Common myeloid progenitor, CD34-positive (primary cell): ENCODE measurements at regions not wholly inside any gene's neighbourhood (a gene's known extent, or its start where the extent isn't known, plus 50 kb on each side); places are given as distances from the start of the nearest gene placed in this dataset.

Experiments
- CTCF ChIA-PET: fragments of 350-600 bp; sonication (Branson Sonifier 250); formaldehyde crosslinking; loops from one replicate; lab custom pipeline; 2021; ENCODE audit warnings: antibody characterized with exemption; lab: Charles Lee
- POLR2A ChIA-PET: fragments of 350-600 bp; sonication (Branson Sonifier 250); formaldehyde crosslinking; loops from one replicate; lab custom pipeline; 2021; ENCODE audit warnings: antibody characterized with exemption; lab: Charles Lee
- DNase-seq, 3 donors: peaks; one replicate each; pipeline versions ENCODE4 v3.0.0 to v3.0.0-alpha.2; 2013
- H3K27ac ChIP-seq, 2 experiments: 1 replicate in 1 of 2; 2 replicates in 1 of 2; pipeline ENCODE4 v1.7.0; 2013; ENCODE audit warnings: inconsistent platforms in 2 of 2, low read length in 2 of 2, mild to moderate bottlenecking in 2 of 2, low read depth in 1 of 2, moderate library complexity in 1 of 2; ENCODE audit not compliant: severe bottlenecking in 2 of 2, insufficient read depth in 1 of 2, poor library complexity in 1 of 2
- H3K27me3 ChIP-seq, 5 experiments: replicated peaks in 2 of 5; 1 replicate in 3 of 5; 2 replicates in 2 of 5; pipeline versions ENCODE4 v1.6.1 to v1.7.0; 2013; ENCODE audit warnings: low read length in 4 of 5, mild to moderate bottlenecking in 2 of 5, moderate library complexity in 2 of 5, inconsistent platforms in 1 of 5; ENCODE audit not compliant: insufficient read depth in 5 of 5, control insufficient read depth in 4 of 5
- H3K36me3 ChIP-seq, 4 experiments: 1 replicate in 2 of 4; 2 replicates in 2 of 4; pipeline versions ENCODE4 v1.6.1 to v1.7.0; 2013; ENCODE audit warnings: low read length in 3 of 4, control low read depth in 1 of 4, mild to moderate bottlenecking in 1 of 4; ENCODE audit not compliant: control insufficient read depth in 4 of 4, insufficient read depth in 4 of 4
- H3K4me1 ChIP-seq, 4 experiments: 1 replicate in 3 of 4; 2 replicates in 1 of 4; pipeline versions ENCODE4 v1.6.1 to v1.7.1; 2013; ENCODE audit warnings: low read length in 3 of 4, mild to moderate bottlenecking in 3 of 4, control low read depth in 1 of 4, inconsistent platforms in 1 of 4, moderate library complexity in 1 of 4; ENCODE audit not compliant: control insufficient read depth in 4 of 4, insufficient read depth in 4 of 4; ENCODE audit errors: control extremely low read depth in 1 of 4
- H3K4me3 ChIP-seq, 7 experiments: 1 replicate in 4 of 7; 2 replicates in 3 of 7; pipeline versions ENCODE4 v1.5.1 to v1.7.0; 2013; ENCODE audit warnings: mild to moderate bottlenecking in 7 of 7, low read length in 6 of 7, moderate library complexity in 6 of 7, inconsistent platforms in 2 of 7, low read depth in 2 of 7, control low read depth in 1 of 7; ENCODE audit not compliant: insufficient read depth in 4 of 7, control insufficient read depth in 1 of 7; ENCODE audit errors: extremely low read depth in 1 of 7
- H3K9me3 ChIP-seq, 5 experiments: 1 replicate in 4 of 5; 2 replicates in 1 of 5; pipeline versions ENCODE4 v1.6.1 to v1.7.1; 2013; ENCODE audit warnings: low read length in 4 of 5, mild to moderate bottlenecking in 2 of 5, inconsistent platforms in 1 of 5, low read depth in 1 of 5, moderate library complexity in 1 of 5; ENCODE audit not compliant: control insufficient read depth in 4 of 5, insufficient read depth in 2 of 5; ENCODE audit errors: control extremely low read depth in 1 of 5
- WGBS: methylation state at CpG from one replicate; pipeline ENCODE4 v1.1.5; 2013; ENCODE audit not compliant: insufficient coverage; 5-methylcytosine and 5-hydroxymethylcytosine counted together

GRCh38 chr17:71989117-71989516 is 131.7 kb upstream of the SOX9 start:
- DNase-seq = no peak
- Histone ChIP-seq H3K36me3 (no peaks in the 10 kb centered on the region), H3K4me3 (no peak overlapping the region), H3K4me1 (no peaks in the 10 kb centered on the region), H3K27me3 (no peaks in the 10 kb centered on the region), H3K9me3 (peaks cover 0 to 2% (median 0%) of the 10 kb centered on the region in 5 experiments), H3K27ac (no peak overlapping the region)
- ChIA-PET POLR2A (no interaction called here), CTCF (no interaction called here)
- WGBS = 63% methylated on average over 1 of the region's 2 CpGs

GRCh38 chr17:71993363-71993762 is 127.5 kb upstream of the SOX9 start:
- CTCF ChIA-PET = no interaction called here
- Histone ChIP-seq H3K27ac (no peak overlapping the region), H3K4me3 (no peak overlapping the region), H3K27me3 (no peaks in the 10 kb centered on the region), H3K9me3 (peaks cover 0 to 2% (median 0%) of the 10 kb centered on the region in 5 experiments), H3K4me1 (no peaks in the 10 kb centered on the region), H3K36me3 (no peaks in the 10 kb centered on the region)
- POLR2A ChIA-PET = no interaction called here
- 98% methylated on average over 6 of the region's 8 CpGs for WGBS
- no peak for DNase-seq

GRCh38 chr17:71995590-71995989 is 125.2 kb upstream of the SOX9 start:
- H3K4me3 ChIP-seq = no peak overlapping the region
- ChIA-PET CTCF (no interaction called here), POLR2A (no interaction called here)
- H3K27ac ChIP-seq = no peak overlapping the region
- H3K36me3 ChIP-seq = no peaks in the 10 kb centered on the region
- H3K4me1 ChIP-seq = no peaks in the 10 kb centered on the region
- H3K27me3 ChIP-seq = no peaks in the 10 kb centered on the region
- no peak for DNase-seq
- WGBS = no CpG with 5 or more reads among the region's 2 CpGs
- peaks cover 0 to 2% (median 0%) of the 10 kb centered on the region in 5 experiments for H3K9me3 ChIP-seq

GRCh38 chr17:72004011-72004427 is 116.8 kb upstream of the SOX9 start:
- POLR2A ChIA-PET = no interaction called here
- Histone ChIP-seq H3K27me3 (no peaks in the 10 kb centered on the region), H3K4me1 (no peaks in the 10 kb centered on the region), H3K4me3 (no peak overlapping the region), H3K9me3 (no peaks in the 10 kb centered on the region), H3K27ac (no peak overlapping the region), H3K36me3 (no peaks in the 10 kb centered on the region)
- WGBS = 100% methylated on average over 1 of the region's 2 CpGs
- no peak for DNase-seq
- CTCF ChIA-PET = no interaction called here

GRCh38 chr17:72004611-72005331 is 116.0 kb upstream of the SOX9 start:
- no peaks in the 10 kb centered on the region for H3K36me3 ChIP-seq
- H3K27me3 ChIP-seq = no peaks in the 10 kb centered on the region
- H3K4me3 ChIP-seq = no peak overlapping the region
- H3K9me3 ChIP-seq = no peaks in the 10 kb centered on the region
- no peak overlapping the region for H3K27ac ChIP-seq
- ChIA-PET POLR2A (no interaction called here), CTCF (no interaction called here)
- no peaks in the 10 kb centered on the region for H3K4me1 ChIP-seq
- 93% methylated on average over 9 of the region's 10 CpGs for WGBS
- no peak for DNase-seq

GRCh38 chr17:72005332-72006163 is 115.3 kb upstream of the SOX9 start:
- Histone ChIP-seq H3K27ac (no peak overlapping the region), H3K4me3 (no peak overlapping the region), H3K9me3 (peaks cover 0 to 4% (median 0%) of the 10 kb centered on the region in 5 experiments), H3K36me3 (no peaks in the 10 kb centered on the region), H3K4me1 (no peaks in the 10 kb centered on the region), H3K27me3 (no peaks in the 10 kb centered on the region)
- ChIA-PET POLR2A (no interaction called here), CTCF (no interaction called here)
- no peak for DNase-seq
- 83% methylated on average over 5 of the region's 6 CpGs for WGBS

- ChIA-PET CTCF (no interaction called here), POLR2A (no interaction called here)
- no peak for DNase-seq
Observed at GRCh38 chr17:72008236-72008876, 112.5 kb upstream of the SOX9 start.

More at GRCh38 chr17:72008236-72008876, 112.5 kb upstream of the SOX9 start:
- Histone ChIP-seq H3K4me3 (no peak overlapping the region), H3K27me3 (no peaks in the 10 kb centered on the region), H3K9me3 (peaks cover 0 to 7% (median 0%) of the 10 kb centered on the region in 5 experiments), H3K4me1 (no peaks in the 10 kb centered on the region), H3K36me3 (no peaks in the 10 kb centered on the region), H3K27ac (no peak overlapping the region)
- WGBS = 90% methylated on average over 3 of the region's 5 CpGs
